Epithelial cell of proximal tubule (primary cell): ENCODE measurements at regions not wholly inside any gene's neighbourhood (a gene's known extent, or its start where the extent isn't known, plus 50 kb on each side); places are given as distances from the start of the nearest gene placed in this dataset.

Experiments used
- DNase-seq: peaks from one replicate; pipeline ENCODE4 v3.0.0-alpha.2; 2011; ENCODE audit warnings: low read depth
- H3K4me3 ChIP-seq: 2 replicates; pipeline ENCODE4 v1.5.1; 2011; ENCODE audit warnings: low read depth, mild to moderate bottlenecking, low read length
- TF ChIP-seq, protein P1 (sequence below): conservative IDR thresholded peaks from 2 replicates; pipeline ENCODE4 v1.5.1; 2012; ENCODE audit warnings: low read depth, mild to moderate bottlenecking, low read length

DNA sequence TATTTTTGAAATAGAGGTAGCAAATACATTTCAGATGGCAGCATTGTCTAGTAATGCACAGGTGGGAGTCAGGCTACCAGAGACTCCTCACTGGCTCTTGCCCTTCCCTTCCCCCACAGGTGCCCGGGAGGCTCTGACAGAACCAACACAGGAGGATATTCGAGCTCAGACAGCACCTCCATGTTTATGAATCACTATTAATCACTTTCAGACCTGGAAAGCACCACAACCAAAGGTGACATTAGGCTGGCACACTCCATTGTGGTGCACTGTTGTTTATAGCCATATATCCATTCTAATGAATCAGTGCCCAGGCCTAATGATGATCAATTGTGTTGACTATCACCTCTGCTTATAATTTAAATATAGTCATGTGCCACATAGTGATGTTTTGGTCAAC lies 107.8 kb upstream of the NAMPT start:
- no peak overlapping the region for H3K4me3 ChIP-seq
- TF ChIP-seq, protein P1, sequence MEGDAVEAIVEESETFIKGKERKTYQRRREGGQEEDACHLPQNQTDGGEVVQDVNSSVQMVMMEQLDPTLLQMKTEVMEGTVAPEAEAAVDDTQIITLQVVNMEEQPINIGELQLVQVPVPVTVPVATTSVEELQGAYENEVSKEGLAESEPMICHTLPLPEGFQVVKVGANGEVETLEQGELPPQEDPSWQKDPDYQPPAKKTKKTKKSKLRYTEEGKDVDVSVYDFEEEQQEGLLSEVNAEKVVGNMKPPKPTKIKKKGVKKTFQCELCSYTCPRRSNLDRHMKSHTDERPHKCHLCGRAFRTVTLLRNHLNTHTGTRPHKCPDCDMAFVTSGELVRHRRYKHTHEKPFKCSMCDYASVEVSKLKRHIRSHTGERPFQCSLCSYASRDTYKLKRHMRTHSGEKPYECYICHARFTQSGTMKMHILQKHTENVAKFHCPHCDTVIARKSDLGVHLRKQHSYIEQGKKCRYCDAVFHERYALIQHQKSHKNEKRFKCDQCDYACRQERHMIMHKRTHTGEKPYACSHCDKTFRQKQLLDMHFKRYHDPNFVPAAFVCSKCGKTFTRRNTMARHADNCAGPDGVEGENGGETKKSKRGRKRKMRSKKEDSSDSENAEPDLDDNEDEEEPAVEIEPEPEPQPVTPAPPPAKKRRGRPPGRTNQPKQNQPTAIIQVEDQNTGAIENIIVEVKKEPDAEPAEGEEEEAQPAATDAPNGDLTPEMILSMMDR = no peak
- DNase-seq = no peak

DNA sequence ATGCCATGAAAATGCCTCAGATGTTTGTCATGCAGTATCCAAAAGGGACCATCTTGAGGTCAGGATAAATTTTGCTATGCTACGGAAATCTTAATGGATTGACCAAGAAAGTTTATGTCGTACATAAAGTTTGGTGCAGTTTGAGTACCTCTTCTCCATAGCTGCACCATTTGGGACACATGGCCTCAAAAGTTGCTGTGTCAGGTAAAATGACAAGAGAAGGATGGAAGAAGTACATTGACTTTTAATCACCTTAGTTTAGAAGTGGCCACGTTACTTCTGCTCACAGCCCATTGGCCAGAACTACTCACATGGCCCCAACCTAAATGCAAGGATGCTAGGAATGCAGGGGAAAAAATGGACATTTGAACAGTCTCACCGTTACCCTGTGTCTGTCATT lies 107.4 kb upstream of the NAMPT start:
- no peak overlapping the region for H3K4me3 ChIP-seq
- TF ChIP-seq, protein P1 = no peak
- DNase-seq = no peak

DNA sequence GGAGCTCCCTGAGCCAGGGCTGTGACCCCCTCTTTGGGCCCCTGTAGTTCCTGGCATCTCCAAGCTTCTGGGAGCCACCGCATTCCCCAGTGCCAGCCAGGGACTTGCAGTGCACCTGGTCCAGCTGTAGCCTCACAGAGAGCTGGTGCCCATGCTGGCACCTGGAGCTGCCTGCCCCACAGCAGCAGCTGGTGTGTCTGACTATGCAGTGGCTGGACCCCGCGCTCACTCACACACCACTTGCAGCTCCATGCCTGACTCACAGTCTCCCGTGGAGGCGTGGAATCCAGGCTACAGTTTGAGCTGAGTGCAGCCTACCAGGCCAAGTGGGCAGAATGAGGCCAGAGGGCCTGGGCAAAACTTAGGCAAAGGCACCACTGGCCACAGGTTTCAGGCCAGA lies 102.2 kb upstream of the NAMPT start:
- TF ChIP-seq, protein P1 = no peak
- H3K4me3 ChIP-seq = no peak overlapping the region
- no peak for DNase-seq

DNA sequence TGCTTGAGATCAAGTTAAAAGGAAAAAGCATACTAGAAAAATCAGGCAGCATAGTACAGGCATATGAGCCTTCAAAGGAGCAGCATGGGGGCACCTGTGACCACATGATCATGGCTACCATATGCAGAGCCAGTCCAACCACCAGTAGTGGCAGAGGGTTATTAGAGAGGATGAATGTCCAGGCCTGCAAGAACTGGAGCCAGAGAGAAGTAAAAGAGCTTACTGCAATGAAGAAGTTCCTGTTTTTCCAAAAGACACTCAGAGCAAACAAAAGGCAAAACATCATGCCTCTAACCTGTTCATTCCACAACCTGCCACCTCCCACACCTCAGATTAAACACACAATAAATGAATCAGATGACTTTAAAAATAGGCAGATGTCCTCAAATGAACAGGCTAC lies 99.6 kb upstream of the NAMPT start:
- H3K4me3 ChIP-seq = no peak overlapping the region
- no peak for DNase-seq
- TF ChIP-seq, protein P1 = no peak

DNA sequence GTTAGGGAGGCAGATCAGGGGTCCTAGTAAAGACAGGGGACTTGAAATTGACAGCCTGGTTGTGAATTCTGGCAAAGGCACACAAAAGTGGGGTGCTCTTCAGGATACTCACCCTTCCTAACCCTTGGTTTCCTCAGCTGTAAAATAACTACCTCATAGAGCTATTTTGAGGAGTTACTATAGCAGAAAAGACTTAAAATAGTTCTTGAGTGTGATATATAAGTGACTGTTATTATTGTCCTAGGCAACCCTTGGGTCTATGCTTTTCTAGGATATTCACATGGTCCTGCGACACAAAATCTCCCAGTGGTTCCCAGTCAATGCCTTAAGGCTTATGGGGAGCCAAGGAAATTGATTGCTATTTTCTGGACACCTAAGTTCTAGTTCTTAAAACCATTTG lies 98.1 kb upstream of the NAMPT start:
- DNase-seq = no peak
- TF ChIP-seq, protein P1 = no peak
- H3K4me3 ChIP-seq = no peak overlapping the region

DNA sequence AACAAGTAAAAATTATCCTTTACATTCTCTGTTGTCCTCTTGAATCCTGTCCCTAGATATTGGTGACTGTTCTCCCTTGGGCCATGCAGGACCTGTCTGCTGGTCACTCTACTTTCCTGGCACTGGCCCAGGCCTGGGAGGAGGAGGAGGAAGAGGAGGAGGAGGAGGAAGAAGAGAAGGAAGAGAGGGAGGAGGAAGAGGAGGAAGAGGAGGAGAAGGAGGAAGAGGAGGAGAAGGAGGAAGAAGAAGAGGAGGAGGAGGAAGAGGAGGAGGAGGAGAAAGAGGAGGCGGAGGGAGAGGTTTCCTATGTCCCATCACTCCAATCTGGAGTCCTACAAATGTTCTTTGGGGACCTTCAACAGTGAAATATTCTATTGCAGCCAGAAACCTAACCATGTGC lies 97.3 kb upstream of the NAMPT start:
- DNase-seq = no peak
- no peak overlapping the region for H3K4me3 ChIP-seq
- TF ChIP-seq, protein P1 = no peak

DNA sequence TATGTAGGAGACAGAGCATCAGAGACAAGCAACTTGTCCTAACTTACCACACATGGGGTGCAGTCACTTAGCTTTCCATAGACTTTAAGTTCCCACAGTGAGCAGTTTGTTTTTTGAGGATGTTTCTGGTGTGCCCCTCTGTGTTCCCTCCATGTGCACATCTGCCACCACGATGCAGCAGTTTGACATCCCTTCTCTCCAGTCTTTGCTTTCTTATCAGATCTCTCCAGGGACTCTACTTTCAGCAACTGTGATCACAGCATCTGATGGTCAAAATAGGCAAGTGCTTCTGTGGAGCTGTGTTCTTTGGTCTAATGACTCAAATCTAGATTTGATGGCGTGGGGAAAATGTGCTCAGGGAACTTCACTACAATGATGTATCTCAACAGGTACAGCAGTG lies 96.5 kb upstream of the NAMPT start:
- DNase-seq = no peak
- no peak overlapping the region for H3K4me3 ChIP-seq
- TF ChIP-seq, protein P1 = no peak
